ENCODE measurements at regions not wholly inside any gene's neighbourhood (a gene's known extent, or its start where the extent isn't known, plus 50 kb on each side); places are given as distances from the start of the nearest gene placed in this dataset.

DNA sequence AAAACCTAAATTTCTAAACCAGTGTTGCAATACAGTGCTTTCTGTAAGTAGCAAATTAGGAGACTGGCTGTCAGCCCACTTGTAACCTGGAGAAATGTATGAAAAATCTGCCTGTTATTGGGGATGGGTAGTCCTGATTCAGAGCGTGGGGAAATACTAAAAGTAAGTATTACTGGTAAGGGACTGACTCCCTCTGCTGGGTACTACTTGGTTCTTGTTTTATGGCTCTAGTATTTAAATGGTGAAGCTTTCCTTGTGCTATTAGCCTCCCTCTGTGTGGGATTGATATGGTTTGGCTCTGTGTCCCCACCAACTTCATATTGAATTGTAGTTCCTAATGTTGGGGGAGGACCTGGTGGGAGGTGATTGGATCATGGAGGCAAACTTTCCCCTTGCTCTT is 886.1 kb downstream of the SORCS1 start:
- Histone ChIP-seq H3K4me3 (ENCODE audit: low read depth in 2 of 2, low read length in 2 of 2) (no peak overlapping the region), H3K27ac (ENCODE audit: low read length) (no peak overlapping the region), H3K36me3 (ENCODE audit: control insufficient read depth, insufficient read depth, low read length) (no peaks in the 10 kb centered on the region), H3K9me3 (ENCODE audit: control insufficient read depth, insufficient read depth, low read depth, low read length) (no peaks in the 10 kb centered on the region), H3K4me1 (ENCODE audit: control insufficient read depth, insufficient read depth, low read length) (no peaks in the 10 kb centered on the region), H3K27me3 (ENCODE audit: control insufficient read depth, insufficient read depth, low read length) (no peaks in the 10 kb centered on the region)
- POLR2A ChIA-PET, result no interaction called here
- in situ Hi-C loops (cut with HindIII; ENCODE audit: low pct_unique_long_range_greater_than_20kb, low sequenced_read_pairs), result no loop called here
- TF ChIP-seq, protein P1, sequence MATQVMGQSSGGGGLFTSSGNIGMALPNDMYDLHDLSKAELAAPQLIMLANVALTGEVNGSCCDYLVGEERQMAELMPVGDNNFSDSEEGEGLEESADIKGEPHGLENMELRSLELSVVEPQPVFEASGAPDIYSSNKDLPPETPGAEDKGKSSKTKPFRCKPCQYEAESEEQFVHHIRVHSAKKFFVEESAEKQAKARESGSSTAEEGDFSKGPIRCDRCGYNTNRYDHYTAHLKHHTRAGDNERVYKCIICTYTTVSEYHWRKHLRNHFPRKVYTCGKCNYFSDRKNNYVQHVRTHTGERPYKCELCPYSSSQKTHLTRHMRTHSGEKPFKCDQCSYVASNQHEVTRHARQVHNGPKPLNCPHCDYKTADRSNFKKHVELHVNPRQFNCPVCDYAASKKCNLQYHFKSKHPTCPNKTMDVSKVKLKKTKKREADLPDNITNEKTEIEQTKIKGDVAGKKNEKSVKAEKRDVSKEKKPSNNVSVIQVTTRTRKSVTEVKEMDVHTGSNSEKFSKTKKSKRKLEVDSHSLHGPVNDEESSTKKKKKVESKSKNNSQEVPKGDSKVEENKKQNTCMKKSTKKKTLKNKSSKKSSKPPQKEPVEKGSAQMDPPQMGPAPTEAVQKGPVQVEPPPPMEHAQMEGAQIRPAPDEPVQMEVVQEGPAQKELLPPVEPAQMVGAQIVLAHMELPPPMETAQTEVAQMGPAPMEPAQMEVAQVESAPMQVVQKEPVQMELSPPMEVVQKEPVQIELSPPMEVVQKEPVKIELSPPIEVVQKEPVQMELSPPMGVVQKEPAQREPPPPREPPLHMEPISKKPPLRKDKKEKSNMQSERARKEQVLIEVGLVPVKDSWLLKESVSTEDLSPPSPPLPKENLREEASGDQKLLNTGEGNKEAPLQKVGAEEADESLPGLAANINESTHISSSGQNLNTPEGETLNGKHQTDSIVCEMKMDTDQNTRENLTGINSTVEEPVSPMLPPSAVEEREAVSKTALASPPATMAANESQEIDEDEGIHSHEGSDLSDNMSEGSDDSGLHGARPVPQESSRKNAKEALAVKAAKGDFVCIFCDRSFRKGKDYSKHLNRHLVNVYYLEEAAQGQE (IDR thresholded peaks at IDR 0.05; ENCODE audit: insufficient read depth in 1 of 2, low read depth in 2 of 2, low read length in 1 of 2), result no peak
- TF ChIP-seq, protein P2, sequence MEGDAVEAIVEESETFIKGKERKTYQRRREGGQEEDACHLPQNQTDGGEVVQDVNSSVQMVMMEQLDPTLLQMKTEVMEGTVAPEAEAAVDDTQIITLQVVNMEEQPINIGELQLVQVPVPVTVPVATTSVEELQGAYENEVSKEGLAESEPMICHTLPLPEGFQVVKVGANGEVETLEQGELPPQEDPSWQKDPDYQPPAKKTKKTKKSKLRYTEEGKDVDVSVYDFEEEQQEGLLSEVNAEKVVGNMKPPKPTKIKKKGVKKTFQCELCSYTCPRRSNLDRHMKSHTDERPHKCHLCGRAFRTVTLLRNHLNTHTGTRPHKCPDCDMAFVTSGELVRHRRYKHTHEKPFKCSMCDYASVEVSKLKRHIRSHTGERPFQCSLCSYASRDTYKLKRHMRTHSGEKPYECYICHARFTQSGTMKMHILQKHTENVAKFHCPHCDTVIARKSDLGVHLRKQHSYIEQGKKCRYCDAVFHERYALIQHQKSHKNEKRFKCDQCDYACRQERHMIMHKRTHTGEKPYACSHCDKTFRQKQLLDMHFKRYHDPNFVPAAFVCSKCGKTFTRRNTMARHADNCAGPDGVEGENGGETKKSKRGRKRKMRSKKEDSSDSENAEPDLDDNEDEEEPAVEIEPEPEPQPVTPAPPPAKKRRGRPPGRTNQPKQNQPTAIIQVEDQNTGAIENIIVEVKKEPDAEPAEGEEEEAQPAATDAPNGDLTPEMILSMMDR (IDR thresholded peaks at IDR 0.05), result no peak
- TF ChIP-seq SIN3A (IDR thresholded peaks at IDR 0.05; ENCODE audit: borderline replicate concordance, insufficient read depth, low read depth, low read length) (no peak), POLR2AphosphoS5 (IDR thresholded peaks at IDR 0.05; ENCODE audit: low read depth, low read length) (no peak), TCF7L2 (IDR thresholded peaks at IDR 0.05; ENCODE audit: low read depth, low read length) (no peak)
- no peak for ATAC-seq
- no peak for DNase-seq (ENCODE audit: low read depth, low spot score)
- BruUV-seq (replicated peaks), result no TSS peak
- intact Hi-C loops (cut with micrococcal nuclease; ENCODE audit: unreplicated experiment), result no loop called here
- CTCF ChIA-PET, result no interaction called here

GRCh38 chr10:106271237-106271636 is 893.3 kb downstream of the SORCS1 start:
- Histone ChIP-seq H3K4me3 (ENCODE audit: low read depth in 2 of 2, low read length in 2 of 2) (no peak overlapping the region), H3K9me3 (ENCODE audit: control insufficient read depth, insufficient read depth, low read depth, low read length) (no peaks in the 10 kb centered on the region), H3K4me1 (ENCODE audit: control insufficient read depth, insufficient read depth, low read length) (no peaks in the 10 kb centered on the region), H3K36me3 (ENCODE audit: control insufficient read depth, insufficient read depth, low read length) (no peaks in the 10 kb centered on the region), H3K27ac (ENCODE audit: low read length) (no peak overlapping the region), H3K27me3 (ENCODE audit: control insufficient read depth, insufficient read depth, low read length) (no peaks in the 10 kb centered on the region)
- DNase-seq (ENCODE audit: low read depth, low spot score) (no peak), ATAC-seq (no peak)
- BruUV-seq (replicated peaks), result no TSS peak
- intact Hi-C loops (cut with micrococcal nuclease; ENCODE audit: unreplicated experiment), result no loop called here
- in situ Hi-C loops (cut with HindIII; ENCODE audit: low pct_unique_long_range_greater_than_20kb, low sequenced_read_pairs), result no loop called here
- ChIA-PET POLR2A (no interaction called here), CTCF (no interaction called here)
- TF ChIP-seq, protein P2 (IDR thresholded peaks at IDR 0.05), result peak; percentile 26
- TF ChIP-seq SIN3A (IDR thresholded peaks at IDR 0.05; ENCODE audit: borderline replicate concordance, insufficient read depth, low read depth, low read length), result no peak

- ChIA-PET CTCF (no interaction called here), POLR2A (no interaction called here)
- no TSS peak for BruUV-seq (replicated peaks)
- no peak for TF ChIP-seq POLR2AphosphoS5 (IDR thresholded peaks at IDR 0.05; ENCODE audit: low read depth, low read length)
- TF ChIP-seq SIN3A (IDR thresholded peaks at IDR 0.05; ENCODE audit: borderline replicate concordance, insufficient read depth, low read depth, low read length), result no peak
- TF ChIP-seq TCF7L2 (IDR thresholded peaks at IDR 0.05; ENCODE audit: low read depth, low read length), result no peak
- intact Hi-C loops (cut with micrococcal nuclease; ENCODE audit: unreplicated experiment), result no loop called here
- H3K4me3 ChIP-seq (ENCODE audit: low read depth in 2 of 2, low read length in 2 of 2), result no peak overlapping the region
- H3K9me3 ChIP-seq (ENCODE audit: control insufficient read depth, insufficient read depth, low read depth, low read length), result no peaks in the 10 kb centered on the region
- H3K27ac ChIP-seq (ENCODE audit: low read length), result no peak overlapping the region
- no peaks in the 10 kb centered on the region for H3K27me3 ChIP-seq (ENCODE audit: control insufficient read depth, insufficient read depth, low read length)
- ATAC-seq (no peak), DNase-seq (ENCODE audit: low read depth, low spot score) (no peak)
- no peaks in the 10 kb centered on the region for H3K4me1 ChIP-seq (ENCODE audit: control insufficient read depth, insufficient read depth, low read length)
- in situ Hi-C loops (cut with HindIII; ENCODE audit: low pct_unique_long_range_greater_than_20kb, low sequenced_read_pairs), result no loop called here
- no peaks in the 10 kb centered on the region for H3K36me3 ChIP-seq (ENCODE audit: control insufficient read depth, insufficient read depth, low read length)
These were observed 896.5 kb downstream of the SORCS1 start for GRCh38 chr10:106268000-106268399.

Data from Panc1 (cell line).